ENCODE measurements at regions not wholly inside any gene's neighbourhood (a gene's known extent, or its start where the extent isn't known, plus 50 kb on each side); places are given as distances from the start of the nearest gene placed in this dataset.
"Not testable (repeated sequence)": the region's sequence is repeated elsewhere in the genome, so short reads cannot be mapped to it uniquely, and the experiment has no call there.

DNA sequence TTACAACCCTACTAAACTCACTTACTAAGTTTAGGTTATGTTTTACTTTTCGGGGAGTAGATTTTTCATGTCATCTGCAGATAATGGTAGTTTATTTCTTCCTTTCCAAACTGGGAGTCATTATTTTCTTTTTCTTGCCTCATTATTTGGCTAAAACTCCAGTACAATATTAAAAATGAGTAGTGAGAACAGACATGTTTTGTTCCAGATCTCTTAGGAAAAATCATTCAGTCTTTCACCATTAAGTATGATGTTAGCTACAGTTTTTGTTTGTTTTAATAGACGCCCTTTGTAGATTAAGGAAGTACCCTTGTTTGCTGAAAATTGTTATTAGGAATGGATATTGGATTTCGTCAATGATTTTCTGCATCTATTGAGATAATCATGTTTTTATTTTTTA is 472.0 kb upstream of the PAPPA start:
- no peaks in the 10 kb centered on the region for H3K36me3 ChIP-seq (ENCODE audit: control insufficient read depth, insufficient read depth, low read length)
- TF ChIP-seq, protein P1, sequence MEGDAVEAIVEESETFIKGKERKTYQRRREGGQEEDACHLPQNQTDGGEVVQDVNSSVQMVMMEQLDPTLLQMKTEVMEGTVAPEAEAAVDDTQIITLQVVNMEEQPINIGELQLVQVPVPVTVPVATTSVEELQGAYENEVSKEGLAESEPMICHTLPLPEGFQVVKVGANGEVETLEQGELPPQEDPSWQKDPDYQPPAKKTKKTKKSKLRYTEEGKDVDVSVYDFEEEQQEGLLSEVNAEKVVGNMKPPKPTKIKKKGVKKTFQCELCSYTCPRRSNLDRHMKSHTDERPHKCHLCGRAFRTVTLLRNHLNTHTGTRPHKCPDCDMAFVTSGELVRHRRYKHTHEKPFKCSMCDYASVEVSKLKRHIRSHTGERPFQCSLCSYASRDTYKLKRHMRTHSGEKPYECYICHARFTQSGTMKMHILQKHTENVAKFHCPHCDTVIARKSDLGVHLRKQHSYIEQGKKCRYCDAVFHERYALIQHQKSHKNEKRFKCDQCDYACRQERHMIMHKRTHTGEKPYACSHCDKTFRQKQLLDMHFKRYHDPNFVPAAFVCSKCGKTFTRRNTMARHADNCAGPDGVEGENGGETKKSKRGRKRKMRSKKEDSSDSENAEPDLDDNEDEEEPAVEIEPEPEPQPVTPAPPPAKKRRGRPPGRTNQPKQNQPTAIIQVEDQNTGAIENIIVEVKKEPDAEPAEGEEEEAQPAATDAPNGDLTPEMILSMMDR (IDR thresholded peaks at IDR 0.05; ENCODE audit: insufficient read depth, low read length, poor library complexity, severe bottlenecking), result no peak
- no peak overlapping the region for H3K4me3 ChIP-seq (replicated peaks; ENCODE audit: low read depth, low read length)
- no peaks in the 10 kb centered on the region for H3K27me3 ChIP-seq (replicated peaks; ENCODE audit: control insufficient read depth, insufficient read depth, low read length)
- DNase-seq (ENCODE audit: extremely low read depth, insufficient read length), result no peak

DNA sequence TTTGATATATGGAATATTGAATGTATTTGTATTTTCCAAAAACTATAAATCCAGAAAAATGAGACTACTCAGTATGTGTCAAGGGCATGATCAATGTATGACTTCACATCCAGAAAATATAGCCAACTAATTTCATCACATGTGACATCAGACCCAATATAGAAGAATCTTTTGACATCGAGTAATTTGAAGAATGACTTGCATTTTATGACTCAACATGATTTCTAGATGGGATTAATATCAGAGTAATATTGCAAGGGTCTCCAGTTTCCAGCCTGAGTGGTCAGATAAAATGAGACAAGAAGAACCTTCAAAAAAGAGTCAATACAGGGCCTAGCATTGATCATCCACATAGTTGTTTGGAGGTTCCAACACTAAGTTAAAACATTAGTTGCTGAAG is 467.5 kb upstream of the PAPPA start:
- Histone ChIP-seq H3K36me3 (ENCODE audit: control insufficient read depth, insufficient read depth, low read length) (no peaks in the 10 kb centered on the region), H3K27me3 (replicated peaks; ENCODE audit: control insufficient read depth, insufficient read depth, low read length) (no peaks in the 10 kb centered on the region)
- TF ChIP-seq, protein P1 (IDR thresholded peaks at IDR 0.05; ENCODE audit: insufficient read depth, low read length, poor library complexity, severe bottlenecking), result no peak

DNA sequence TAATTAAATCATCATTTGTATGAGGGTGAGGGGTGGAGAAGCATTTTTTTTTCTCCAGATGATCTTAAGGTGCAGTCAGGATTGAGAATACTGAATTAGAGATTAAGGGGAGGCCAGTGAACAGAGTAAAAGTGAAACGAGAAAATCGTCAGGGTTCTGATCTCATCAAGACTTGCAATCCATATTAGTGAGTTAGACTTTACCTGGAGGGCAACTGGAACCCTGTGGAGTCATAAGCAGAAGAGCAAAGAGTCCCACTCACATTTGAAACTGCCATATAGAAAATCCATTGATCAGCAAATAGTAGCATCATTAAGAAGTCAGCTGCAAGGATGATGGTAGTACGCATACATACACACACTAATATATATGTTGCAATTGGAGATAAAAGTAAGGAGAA is 466.2 kb upstream of the PAPPA start:
- TF ChIP-seq, protein P1 (IDR thresholded peaks at IDR 0.05; ENCODE audit: insufficient read depth, low read length, poor library complexity, severe bottlenecking), result no peak
- DNase-seq (ENCODE audit: extremely low read depth, insufficient read length), result no peak
- Histone ChIP-seq H3K4me3 (replicated peaks; ENCODE audit: low read depth, low read length) (no peak overlapping the region), H3K27me3 (replicated peaks; ENCODE audit: control insufficient read depth, insufficient read depth, low read length) (no peaks in the 10 kb centered on the region), H3K36me3 (ENCODE audit: control insufficient read depth, insufficient read depth, low read length) (no peaks in the 10 kb centered on the region)

More for the DNA sequence above, 467.5 kb upstream of the PAPPA start:
- no peak overlapping the region for H3K4me3 ChIP-seq (replicated peaks; ENCODE audit: low read depth, low read length)
- no peak for DNase-seq (ENCODE audit: extremely low read depth, insufficient read length)

DNA sequence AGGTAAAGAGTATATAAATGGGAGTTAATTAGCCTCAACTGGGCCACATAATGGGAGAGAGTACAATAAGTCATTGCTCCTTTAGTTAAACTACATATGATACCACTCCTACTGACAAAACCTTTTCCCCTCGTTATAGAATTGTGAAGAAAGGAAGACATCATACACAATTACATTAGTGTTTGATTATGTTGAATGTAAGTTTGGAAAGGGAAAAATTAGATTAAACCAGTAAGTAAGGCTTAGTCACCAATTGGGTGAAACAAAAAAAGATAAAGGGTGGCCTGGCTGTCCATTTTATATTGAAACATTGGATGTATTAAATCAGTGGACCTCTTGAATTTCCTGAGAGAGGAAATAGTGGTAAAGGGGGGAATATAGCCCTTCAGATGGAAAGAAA is 464.3 kb upstream of the PAPPA start:
- no peak for DNase-seq (ENCODE audit: extremely low read depth, insufficient read length)
- TF ChIP-seq, protein P1 (IDR thresholded peaks at IDR 0.05; ENCODE audit: insufficient read depth, low read length, poor library complexity, severe bottlenecking), result no peak
- H3K36me3 ChIP-seq (ENCODE audit: control insufficient read depth, insufficient read depth, low read length), result no peaks in the 10 kb centered on the region

DNA sequence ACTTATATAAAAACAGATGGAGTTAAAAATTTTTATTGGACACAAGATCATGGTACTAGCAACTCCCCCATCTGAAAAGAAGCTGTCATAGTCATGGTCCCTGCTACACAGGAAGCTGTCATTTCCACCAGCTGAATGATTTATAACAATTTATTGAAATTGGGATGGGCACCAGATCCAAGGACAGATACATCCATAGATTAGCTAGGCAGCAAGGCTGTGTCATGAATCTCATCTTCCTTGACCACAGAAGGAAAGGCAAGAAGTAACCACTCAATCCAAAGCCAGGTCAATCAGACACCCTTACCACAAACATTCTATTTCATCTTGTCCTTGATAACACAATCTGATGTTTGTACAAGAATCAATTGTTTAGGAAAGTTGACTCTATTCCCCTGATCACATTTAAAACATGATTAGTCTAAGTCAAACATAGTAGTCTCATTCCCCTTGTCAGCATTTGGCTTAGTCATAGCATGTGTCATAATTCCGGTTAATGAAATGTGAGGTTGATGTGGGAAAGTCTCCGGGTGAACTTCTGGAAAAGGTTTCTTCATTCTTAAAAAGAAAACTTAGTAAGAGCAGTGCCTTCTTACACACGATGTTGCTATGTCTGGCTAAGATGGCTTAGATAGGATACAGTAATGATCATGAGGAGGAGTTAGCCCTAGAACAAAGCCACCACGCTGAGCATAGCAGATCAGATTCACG is 462.6 kb upstream of the PAPPA start:
- no peaks in the 10 kb centered on the region for H3K27me3 ChIP-seq (replicated peaks; ENCODE audit: control insufficient read depth, insufficient read depth, low read length)
- no peak for DNase-seq (ENCODE audit: extremely low read depth, insufficient read length)
- TF ChIP-seq, protein P1 (IDR thresholded peaks at IDR 0.05; ENCODE audit: insufficient read depth, low read length, poor library complexity, severe bottlenecking), result no peak
- H3K4me3 ChIP-seq (replicated peaks; ENCODE audit: low read depth, low read length), result no peak overlapping the region
- H3K36me3 ChIP-seq (ENCODE audit: control insufficient read depth, insufficient read depth, low read length), result no peaks in the 10 kb centered on the region

More for the DNA sequence above, 464.3 kb upstream of the PAPPA start:
- no peak overlapping the region for H3K4me3 ChIP-seq (replicated peaks; ENCODE audit: low read depth, low read length)
- no peaks in the 10 kb centered on the region for H3K27me3 ChIP-seq (replicated peaks; ENCODE audit: control insufficient read depth, insufficient read depth, low read length)

DNA sequence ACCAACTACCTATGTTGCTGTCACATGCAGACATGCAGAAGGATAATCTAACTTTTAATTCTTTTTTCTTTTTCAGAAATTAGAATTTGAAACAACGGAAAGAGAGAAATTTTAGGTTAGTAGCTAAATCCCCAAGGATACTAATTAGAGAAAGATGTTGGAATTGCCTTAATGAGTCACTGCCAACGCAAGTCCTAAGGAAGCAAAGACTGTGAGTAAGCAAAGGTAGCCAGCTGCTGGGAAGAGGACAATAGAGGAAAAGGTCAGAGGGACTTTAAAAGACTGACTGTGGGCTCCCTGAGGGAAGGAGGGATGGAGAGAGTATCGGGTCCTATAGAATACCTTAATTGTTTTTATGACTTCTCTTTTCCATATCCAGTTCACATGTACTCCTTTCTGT is 461.9 kb upstream of the PAPPA start:
- Histone ChIP-seq H3K4me3 (replicated peaks; ENCODE audit: low read depth, low read length) (no peak overlapping the region), H3K36me3 (ENCODE audit: control insufficient read depth, insufficient read depth, low read length) (no peaks in the 10 kb centered on the region), H3K27me3 (replicated peaks; ENCODE audit: control insufficient read depth, insufficient read depth, low read length) (no peaks in the 10 kb centered on the region)
- DNase-seq (ENCODE audit: extremely low read depth, insufficient read length), result no peak
- TF ChIP-seq, protein P1 (IDR thresholded peaks at IDR 0.05; ENCODE audit: insufficient read depth, low read length, poor library complexity, severe bottlenecking), result no peak

DNA sequence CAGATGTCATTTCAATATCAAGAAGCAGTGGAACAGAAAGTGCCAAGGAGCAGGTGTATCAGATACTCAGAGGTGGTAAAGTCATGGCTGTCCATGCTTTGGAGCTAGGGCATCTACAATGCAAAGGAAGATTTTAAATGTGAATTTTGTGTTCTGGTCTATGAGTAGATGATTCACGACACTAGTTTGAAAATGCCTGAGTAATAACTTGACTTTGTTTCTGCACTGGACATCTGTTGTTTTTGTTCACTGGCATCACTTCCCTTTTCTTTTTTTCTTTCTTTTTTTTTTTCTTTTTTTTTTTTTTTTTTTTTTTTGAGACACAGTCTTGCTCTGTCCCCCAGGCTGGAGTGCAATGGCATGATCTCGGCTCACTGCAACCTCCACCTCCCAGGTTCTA is 460.7 kb upstream of the PAPPA start:
- not testable (repeated sequence) for H3K36me3 ChIP-seq (ENCODE audit: control insufficient read depth, insufficient read depth, low read length); H3K4me3 ChIP-seq (replicated peaks; ENCODE audit: low read depth, low read length); H3K27me3 ChIP-seq (replicated peaks; ENCODE audit: control insufficient read depth, insufficient read depth, low read length); DNase-seq (ENCODE audit: extremely low read depth, insufficient read length)

Measured in GM06990 (cell line).